GM18868 (cell line): ENCODE measurements at regions not wholly inside any gene's neighbourhood (a gene's known extent, or its start where the extent isn't known, plus 50 kb on each side); places are given as distances from the start of the nearest gene placed in this dataset.

Experiments used
- ATAC-seq: cut with Tn5 transposase; IDR thresholded peaks from one replicate; pipeline ENCODE4 v1.9.1; 2021; ENCODE audit warnings: mild to moderate bottlenecking, moderate library complexity; ENCODE audit not compliant: unreplicated experiment

DNA sequence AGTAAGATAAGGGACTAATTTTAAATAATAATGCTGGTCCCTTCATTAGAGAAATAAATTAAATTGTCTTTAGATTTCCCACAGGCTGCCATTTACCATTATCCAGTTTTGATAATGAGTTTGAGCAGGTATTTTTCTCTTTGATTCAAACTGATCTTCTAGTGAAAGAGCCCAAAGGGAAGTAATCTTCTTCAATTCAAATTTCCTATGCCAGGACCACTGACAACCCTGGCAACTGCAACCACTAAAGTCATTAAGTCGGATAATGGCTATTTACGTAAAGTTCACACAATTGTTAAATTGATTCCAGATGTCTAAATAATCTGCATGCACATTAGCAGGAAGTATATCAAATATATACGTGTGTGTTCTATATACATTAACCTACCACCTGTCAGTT, 399.3 kb downstream of the PTPRC start:
- ATAC-seq, result no peak

- ATAC-seq, result no peak
These were observed 401.5 kb downstream of the PTPRC start for GRCh38 chr1:199040076-199040905.

GRCh38 chr1:199041173-199041914, 402.5 kb downstream of the PTPRC start:
- peak; percentile 98 for ATAC-seq

GRCh38 chr1:199042193-199042592, 403.4 kb downstream of the PTPRC start:
- no peak for ATAC-seq

GRCh38 chr1:199044191-199044590, 405.4 kb downstream of the PTPRC start:
- ATAC-seq, result no peak

DNA sequence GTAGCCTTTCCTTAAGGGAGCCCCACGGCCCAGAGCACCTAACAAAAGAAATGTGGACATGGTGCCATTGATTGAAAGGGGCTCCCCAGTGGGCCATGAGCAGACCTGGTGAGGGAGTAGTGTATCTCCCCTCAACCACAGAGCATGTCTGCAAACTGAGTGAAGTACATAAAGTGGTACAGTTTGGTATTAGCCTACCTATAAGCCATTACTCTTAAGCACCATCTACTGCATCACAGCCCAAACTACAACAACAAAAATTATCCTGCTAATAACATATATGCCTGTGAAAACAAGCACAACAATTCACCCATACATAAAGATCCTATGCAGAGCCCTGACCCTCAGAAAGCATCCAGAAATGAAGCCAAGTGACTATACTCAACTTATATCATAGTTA, 407.8 kb downstream of the PTPRC start:
- no peak for ATAC-seq

DNA sequence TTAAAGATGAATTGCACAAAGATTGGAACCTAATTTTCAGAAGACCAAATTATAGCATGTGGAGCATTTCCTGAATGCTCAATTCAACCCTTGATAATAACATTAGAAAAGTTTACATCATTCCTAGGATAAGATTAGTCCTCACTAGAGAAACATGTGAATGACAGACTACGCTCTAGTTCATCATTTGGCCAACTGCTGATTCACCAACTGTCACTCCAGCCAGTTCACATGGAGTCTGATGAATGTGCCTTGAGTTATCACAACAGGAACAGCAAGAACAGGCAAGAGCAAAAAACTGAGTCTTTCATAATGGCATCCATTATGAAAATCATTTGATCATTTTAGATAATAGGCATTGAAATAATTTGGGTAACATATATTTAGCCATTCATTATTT, 415.9 kb downstream of the PTPRC start:
- ATAC-seq, result no peak

DNA sequence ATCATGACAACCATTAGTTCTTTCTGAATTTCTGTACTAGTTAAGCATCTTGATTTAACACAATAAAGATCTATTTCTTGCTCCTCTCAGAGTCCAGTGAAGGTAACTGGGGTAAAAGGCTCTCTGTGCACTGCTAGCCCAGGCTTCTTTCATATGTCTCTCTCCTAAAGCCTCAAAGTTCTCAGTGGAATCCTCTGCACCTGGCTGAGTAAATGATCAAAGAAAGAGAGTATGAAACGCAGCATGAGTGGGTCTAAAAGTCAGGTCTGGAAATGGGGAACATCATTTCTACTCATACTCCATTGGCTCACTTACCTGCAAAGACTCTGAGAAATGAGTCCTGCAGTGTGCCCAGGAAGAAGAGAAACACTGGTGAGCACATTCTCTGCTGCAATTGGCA, 418.5 kb downstream of the PTPRC start:
- ATAC-seq, result no peak

GRCh38 chr1:199058281-199058680, 419.4 kb downstream of the PTPRC start:
- no peak for ATAC-seq

DNA sequence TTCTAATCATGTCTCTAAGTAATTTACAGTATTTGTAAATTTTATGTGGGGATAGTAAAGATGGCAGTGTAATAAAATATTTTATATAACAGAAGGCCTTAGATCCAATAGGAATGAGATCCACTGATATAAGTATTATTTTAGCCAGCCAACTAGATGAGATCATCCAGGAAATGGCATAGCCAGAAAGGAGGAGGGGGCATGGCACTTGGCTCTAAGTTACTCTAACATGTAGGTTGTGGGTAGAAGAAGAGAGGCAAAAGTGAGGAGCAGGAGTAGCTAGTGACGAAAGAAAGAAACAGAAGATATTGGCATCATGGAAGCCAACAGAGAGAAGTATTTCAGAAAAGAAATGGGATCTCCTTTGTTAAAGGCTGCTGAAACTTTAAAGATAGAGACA, 426.1 kb downstream of the PTPRC start:
- no peak for ATAC-seq

GRCh38 chr1:199067483-199067882, 428.6 kb downstream of the PTPRC start:
- ATAC-seq, result peak; percentile 88

DNA sequence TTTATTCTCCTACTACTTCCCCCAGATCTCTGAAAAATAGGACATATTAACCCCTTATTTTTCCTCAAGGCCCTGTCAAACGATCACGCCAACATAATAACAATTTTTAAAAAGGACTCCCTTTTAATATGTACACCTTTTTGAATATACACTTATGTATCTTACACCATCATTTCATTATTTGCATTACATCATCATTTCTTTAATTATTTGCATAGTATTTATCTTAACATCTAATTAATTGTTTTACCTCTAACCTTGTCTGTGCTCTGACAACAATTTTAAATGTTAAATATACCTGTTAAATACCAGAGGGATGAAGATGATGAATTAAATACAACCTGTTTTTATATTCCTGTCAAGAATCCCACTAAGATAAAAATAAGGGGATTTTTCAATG, 432.2 kb downstream of the PTPRC start:
- no peak for ATAC-seq

DNA sequence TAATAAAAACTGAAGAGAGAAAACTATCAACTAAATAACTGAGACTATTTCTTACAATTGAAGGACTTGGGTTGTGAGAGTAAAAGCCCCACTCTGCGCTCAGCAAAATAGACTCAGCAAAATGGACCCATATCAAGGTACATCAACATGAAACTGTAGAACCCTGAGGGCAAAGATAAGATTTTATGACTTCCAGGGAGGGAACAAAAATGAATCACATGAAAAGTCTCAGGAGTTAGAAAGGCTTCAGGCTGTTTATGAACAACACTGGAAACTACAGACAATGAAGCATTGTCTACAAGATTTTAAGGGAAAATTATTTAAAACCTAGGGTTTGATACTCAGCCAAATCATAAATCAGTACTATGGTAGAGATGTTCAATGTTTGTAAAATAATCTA, 434.3 kb downstream of the PTPRC start:
- ATAC-seq, result no peak

DNA sequence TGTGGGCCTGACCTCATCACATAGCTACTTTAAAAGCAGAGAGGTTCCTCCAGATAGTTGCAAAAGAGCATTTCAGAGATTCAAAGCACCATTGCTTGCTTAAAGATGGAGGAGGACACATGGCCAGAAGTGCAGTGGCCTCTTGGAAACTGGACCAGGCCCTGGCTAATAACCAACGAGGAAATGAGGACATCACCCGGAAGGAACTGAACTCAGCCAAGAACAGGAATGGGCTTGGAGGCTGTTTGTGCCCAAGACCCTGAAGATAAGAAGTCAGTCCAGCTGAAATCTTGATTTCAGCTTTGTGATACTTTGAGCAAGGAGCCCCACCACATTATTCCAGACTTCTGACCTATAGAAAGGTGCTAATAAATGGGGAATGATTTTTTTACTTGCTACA, 437.0 kb downstream of the PTPRC start:
- no peak for ATAC-seq

- ATAC-seq, result no peak
These were observed 441.2 kb downstream of the PTPRC start for GRCh38 chr1:199079994-199080393.

GRCh38 chr1:199081739-199082138, 442.9 kb downstream of the PTPRC start:
- ATAC-seq, result peak; percentile 84

GRCh38 chr1:199082778-199083389, 444.0 kb downstream of the PTPRC start:
- no peak for ATAC-seq

DNA sequence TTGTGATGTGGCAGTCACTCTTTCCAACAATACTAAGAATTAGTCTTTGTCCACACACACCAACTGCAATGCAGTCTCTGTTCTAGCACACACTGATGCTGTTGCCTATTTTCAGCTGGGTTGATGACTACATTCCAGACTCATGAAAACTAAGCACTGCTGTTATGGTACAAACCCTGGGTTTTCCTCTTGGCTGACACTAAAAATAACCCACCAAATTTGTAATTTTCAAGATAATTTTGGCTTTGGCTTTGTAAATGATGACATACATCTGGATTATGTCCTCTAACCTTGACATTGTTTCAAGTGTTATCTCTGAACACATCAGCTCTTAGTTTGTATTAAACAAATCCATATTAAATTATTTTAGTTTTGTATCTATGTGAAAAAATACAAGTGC, 444.8 kb downstream of the PTPRC start:
- ATAC-seq, result no peak

DNA sequence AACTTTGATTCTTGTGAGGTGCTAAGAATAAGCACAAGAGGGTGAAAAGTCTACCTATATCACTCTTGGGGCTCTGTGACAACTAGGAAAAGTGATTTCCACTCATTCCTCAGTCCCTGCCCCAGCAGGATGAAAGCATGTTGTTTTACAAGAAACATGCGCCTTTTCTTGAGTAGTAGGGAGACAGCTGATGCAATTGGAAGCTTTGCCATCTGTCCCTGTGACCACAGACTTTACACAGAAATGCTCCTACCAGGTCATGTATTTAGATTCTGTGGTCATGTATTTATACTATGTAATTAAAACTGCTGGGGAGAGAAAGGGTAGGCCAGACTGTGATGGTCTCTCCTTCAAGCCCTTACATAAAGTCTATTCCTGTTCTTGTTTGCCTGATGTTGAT, 445.5 kb downstream of the PTPRC start:
- no peak for ATAC-seq

- no peak for ATAC-seq
These were observed 447.1 kb downstream of the PTPRC start for GRCh38 chr1:199085903-199086302.

GRCh38 chr1:199087144-199087543, 448.3 kb downstream of the PTPRC start:
- no peak for ATAC-seq
